Spinal cord (tissue), 9 donors: ENCODE measurements at regions not wholly inside any gene's neighbourhood (a gene's known extent, or its start where the extent isn't known, plus 50 kb on each side); places are given as distances from the start of the nearest gene placed in this dataset.
A peak's percentile ranks its signal among the peaks of the same experiment; 100 is the strongest.

Experiments used
- DNase-seq, 6 donors: peaks; one replicate each; pipeline versions ENCODE4 v3.0.0 to v3.0.0-alpha.2; 2013 to 2015; ENCODE audit warnings: low spot score in 6 of 6, low read depth in 4 of 6
- H3K27ac ChIP-seq: one replicate; pipeline ENCODE4 v1.5.1; 2013; ENCODE audit warnings: low read depth, low read length, control low read depth
- H3K27me3 ChIP-seq: one replicate; pipeline ENCODE4 v1.6.1; 2013; ENCODE audit warnings: low read length; ENCODE audit not compliant: control insufficient read depth, insufficient read depth
- H3K36me3 ChIP-seq: one replicate; pipeline ENCODE4 v1.6.1; 2013; ENCODE audit warnings: low read length; ENCODE audit not compliant: control insufficient read depth, insufficient read depth
- H3K4me1 ChIP-seq: one replicate; pipeline ENCODE4 v1.6.1; 2013; ENCODE audit warnings: low read length; ENCODE audit not compliant: control insufficient read depth, insufficient read depth
- H3K4me3 ChIP-seq: one replicate; pipeline ENCODE4 v1.5.1; 2013; ENCODE audit warnings: low read depth, low read length, control low read depth
- H3K9me3 ChIP-seq: one replicate; pipeline ENCODE4 v1.6.1; 2013; ENCODE audit warnings: low read length; ENCODE audit not compliant: control insufficient read depth, insufficient read depth
- WGBS: methylation state at CpG from one replicate; pipeline ENCODE4 v1.1.5; 2013; ENCODE audit warnings: missing lambda C conversion rate; ENCODE audit not compliant: insufficient coverage; 5-methylcytosine and 5-hydroxymethylcytosine counted together
- donor health status: healthy.

GRCh38 chr10:128566361-128566968 is 440.2 kb upstream of the MKI67 start:
- no peak overlapping the region for H3K27ac ChIP-seq
- peaks cover 35% of the 10 kb centered on the region for H3K4me1 ChIP-seq
- WGBS, result 87% methylated on average over 13 of the region's 13 CpGs

GRCh38 chr10:128567551-128567950 is 441.3 kb upstream of the MKI67 start:
- Histone ChIP-seq H3K36me3 (no peaks in the 10 kb centered on the region), H3K27ac (no peak overlapping the region), H3K4me1 (peaks cover 35% of the 10 kb centered on the region), H3K9me3 (no peaks in the 10 kb centered on the region), H3K4me3 (no peak overlapping the region), H3K27me3 (no peaks in the 10 kb centered on the region)
- 63% methylated on average over 6 of the region's 8 CpGs for WGBS
- DNase-seq, result peak in 2 of 6 donors; percentile 60 to 62

More at GRCh38 chr10:128566361-128566968, 440.2 kb upstream of the MKI67 start:
- Histone ChIP-seq H3K36me3 (no peaks in the 10 kb centered on the region), H3K4me3 (no peak overlapping the region), H3K9me3 (peaks cover 4% of the 10 kb centered on the region), H3K27me3 (no peaks in the 10 kb centered on the region)
- DNase-seq, result no peak

DNA sequence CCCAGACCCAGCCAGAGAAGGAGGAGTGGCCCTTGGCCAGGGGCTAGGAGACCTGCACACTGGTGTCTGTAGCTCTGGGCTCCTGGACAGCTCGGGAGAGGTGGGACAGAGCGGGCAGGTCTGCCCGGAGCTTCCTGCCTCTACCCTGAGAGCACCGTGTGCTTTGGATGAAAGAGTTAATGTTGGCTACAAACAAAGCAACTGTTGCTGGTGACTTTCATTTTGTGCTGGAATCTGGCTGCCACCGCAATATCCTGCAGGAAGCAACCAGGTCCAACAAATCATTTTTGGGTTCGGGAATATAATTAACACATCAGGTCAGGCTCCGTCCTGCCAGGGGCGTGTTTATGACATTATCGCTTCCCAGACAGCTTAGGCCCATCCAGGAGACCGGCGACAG is 441.8 kb upstream of the MKI67 start:
- Histone ChIP-seq H3K4me3 (no peak overlapping the region), H3K36me3 (no peaks in the 10 kb centered on the region), H3K4me1 (peaks cover 39% of the 10 kb centered on the region), H3K9me3 (no peaks in the 10 kb centered on the region), H3K27ac (no peak overlapping the region), H3K27me3 (no peaks in the 10 kb centered on the region)
- no peak for DNase-seq
- 88% methylated on average over 11 of the region's 11 CpGs for WGBS

DNA sequence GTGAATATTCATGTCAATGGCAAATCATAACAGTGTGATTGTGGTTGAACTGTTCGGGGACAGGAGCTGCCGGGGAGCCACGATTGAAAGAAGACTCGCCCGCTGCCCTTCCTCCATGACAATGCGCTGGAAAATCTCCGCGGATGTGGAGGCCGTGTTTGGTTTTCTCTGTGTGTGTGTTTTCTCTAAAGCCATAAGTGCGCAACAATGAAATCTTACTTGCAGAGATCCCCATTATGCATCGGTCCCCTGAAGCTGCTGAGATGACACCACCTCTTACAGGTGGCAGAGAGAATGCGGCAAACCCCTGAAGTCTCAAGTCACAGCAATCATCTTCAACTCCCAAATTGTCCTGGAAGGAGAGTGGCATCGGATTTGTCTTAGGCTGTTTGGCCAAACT is 442.3 kb upstream of the MKI67 start:
- peaks cover 43% of the 10 kb centered on the region for H3K4me1 ChIP-seq
- no peak overlapping the region for H3K27ac ChIP-seq
- WGBS, result 65% methylated on average over 10 of the region's 13 CpGs
- no peaks in the 10 kb centered on the region for H3K36me3 ChIP-seq
- no peak for DNase-seq
- no peak overlapping the region for H3K4me3 ChIP-seq
- no peaks in the 10 kb centered on the region for H3K27me3 ChIP-seq
- H3K9me3 ChIP-seq, result no peaks in the 10 kb centered on the region

- H3K4me1 ChIP-seq, result peaks cover 45% of the 10 kb centered on the region
- no peaks in the 10 kb centered on the region for H3K27me3 ChIP-seq
- DNase-seq, result peak in 2 of 6 donors; percentile 88 to 94
- no peak overlapping the region for H3K27ac ChIP-seq
- no peak overlapping the region for H3K4me3 ChIP-seq
- H3K36me3 ChIP-seq, result no peaks in the 10 kb centered on the region
- 53% methylated on average over 15 of the region's 24 CpGs for WGBS
- H3K9me3 ChIP-seq, result no peaks in the 10 kb centered on the region
Measured at GRCh38 chr10:128568990-128569945, 443.0 kb upstream of the MKI67 start.

- H3K36me3 ChIP-seq, result no peaks in the 10 kb centered on the region
- peaks cover 49% of the 10 kb centered on the region for H3K4me1 ChIP-seq
- 81% methylated on average over 12 of the region's 12 CpGs for WGBS
- no peaks in the 10 kb centered on the region for H3K27me3 ChIP-seq
- no peak overlapping the region for H3K4me3 ChIP-seq
- H3K9me3 ChIP-seq, result no peaks in the 10 kb centered on the region
- DNase-seq, result peak in 1 of 6 donors; percentile 24
- no peak overlapping the region for H3K27ac ChIP-seq
Measured at GRCh38 chr10:128570319-128570995, 444.2 kb upstream of the MKI67 start.

DNA sequence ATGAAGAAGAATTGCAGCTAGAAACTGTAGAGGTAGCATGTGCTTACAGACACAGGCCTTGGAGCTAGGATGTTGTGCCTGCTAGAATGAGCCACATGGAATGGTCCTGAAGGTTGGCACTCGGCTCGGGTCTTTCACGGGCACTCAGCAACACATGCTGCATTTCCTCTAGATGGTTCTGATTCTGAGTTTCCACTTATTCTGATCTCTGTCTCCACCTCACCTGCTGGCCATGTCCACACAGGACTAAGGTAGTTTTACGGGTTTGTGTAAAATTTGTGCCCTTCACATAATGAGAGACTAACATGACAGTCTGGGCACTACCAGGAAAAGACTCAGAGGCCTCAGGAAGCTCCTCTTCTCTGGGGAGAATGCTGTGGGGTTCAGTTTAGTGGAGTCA is 444.8 kb upstream of the MKI67 start:
- 100% methylated on average over 1 of the region's 4 CpGs for WGBS
- Histone ChIP-seq H3K27me3 (no peaks in the 10 kb centered on the region), H3K9me3 (no peaks in the 10 kb centered on the region), H3K4me1 (peaks cover 48% of the 10 kb centered on the region), H3K36me3 (no peaks in the 10 kb centered on the region), H3K4me3 (no peak overlapping the region), H3K27ac (no peak overlapping the region)
- no peak for DNase-seq

- H3K27ac ChIP-seq, result no peak overlapping the region
- H3K4me3 ChIP-seq, result no peak overlapping the region
- H3K36me3 ChIP-seq, result no peaks in the 10 kb centered on the region
- H3K4me1 ChIP-seq, result peaks cover 45% of the 10 kb centered on the region
- no peaks in the 10 kb centered on the region for H3K27me3 ChIP-seq
- no peaks in the 10 kb centered on the region for H3K9me3 ChIP-seq
- peak in 1 of 6 donors; percentile 24 for DNase-seq
- 64% methylated on average over 2 of the region's 3 CpGs for WGBS
Measured at GRCh38 chr10:128571745-128572144, 445.5 kb upstream of the MKI67 start.

- Histone ChIP-seq H3K36me3 (no peaks in the 10 kb centered on the region), H3K27ac (no peak overlapping the region), H3K27me3 (no peaks in the 10 kb centered on the region), H3K9me3 (no peaks in the 10 kb centered on the region), H3K4me1 (peaks cover 37% of the 10 kb centered on the region), H3K4me3 (no peak overlapping the region)
- WGBS, result 80% methylated on average over 7 of the region's 7 CpGs
- DNase-seq, result no peak
Measured at GRCh38 chr10:128572696-128573095, 446.5 kb upstream of the MKI67 start.
